ENCODE measurements at regions not wholly inside any gene's neighbourhood (a gene's known extent, or its start where the extent isn't known, plus 50 kb on each side); places are given as distances from the start of the nearest gene placed in this dataset.
"Not testable (repeated sequence)": the region's sequence is repeated elsewhere in the genome, so short reads cannot be mapped to it uniquely, and the experiment has no call there.

GRCh38 chr15:23983500-23984259, 296.6 kb upstream of the NDN start:
- no peak for DNase-seq

- DNase-seq = no peak
These were observed 307.2 kb upstream of the NDN start for GRCh38 chr15:23994273-23994672.

GRCh38 chr15:23998056-23998455, 311.0 kb upstream of the NDN start:
- no peak for DNase-seq

- no peak for DNase-seq
These were observed 321.4 kb upstream of the NDN start for GRCh38 chr15:24008476-24008875.

GRCh38 chr15:24017470-24017869, 330.4 kb upstream of the NDN start:
- no peak for DNase-seq

GRCh38 chr15:24039683-24040082, 352.6 kb upstream of the NDN start:
- DNase-seq = no peak

GRCh38 chr15:24054547-24055245, 367.6 kb upstream of the NDN start:
- DNase-seq = no peak

GRCh38 chr15:24067733-24068501, 380.8 kb upstream of the NDN start:
- DNase-seq = no peak

- DNase-seq = no peak
These were observed 388.4 kb upstream of the NDN start for GRCh38 chr15:24075420-24076089.

GRCh38 chr15:24076090-24076784, 389.1 kb upstream of the NDN start:
- no peak for DNase-seq

- DNase-seq = no peak
These were observed 391.4 kb upstream of the NDN start for GRCh38 chr15:24078310-24079029.

GRCh38 chr15:24088941-24089340, 401.8 kb upstream of the NDN start:
- not testable (repeated sequence) for DNase-seq

- DNase-seq = not testable (repeated sequence)
These were observed 414.4 kb upstream of the NDN start for GRCh38 chr15:24101503-24101902.

GRCh38 chr15:24107524-24107923, 420.4 kb upstream of the NDN start:
- DNase-seq = not testable (repeated sequence)

- not testable (repeated sequence) for DNase-seq
These were observed 420.8 kb upstream of the NDN start for GRCh38 chr15:24107948-24108347.

- DNase-seq = not testable (repeated sequence)
These were observed 421.2 kb upstream of the NDN start for GRCh38 chr15:24108349-24108748.

GRCh38 chr15:24139622-24140021, 452.5 kb upstream of the NDN start:
- DNase-seq = not testable (repeated sequence)

- not testable (repeated sequence) for DNase-seq
These were observed 458.0 kb upstream of the NDN start for GRCh38 chr15:24145070-24145469.

- DNase-seq = no peak
These were observed 459.1 kb upstream of the NDN start for GRCh38 chr15:24146251-24146650.

- DNase-seq = no peak
These were observed 463.4 kb upstream of the NDN start for GRCh38 chr15:24150542-24150941.

- not testable (repeated sequence) for DNase-seq
These were observed 471.2 kb upstream of the NDN start for GRCh38 chr15:24158306-24158705.

Data from suppressor macrophage (primary cell).